H1 (cell line): ENCODE measurements at regions not wholly inside any gene's neighbourhood (a gene's known extent, or its start where the extent isn't known, plus 50 kb on each side); places are given as distances from the start of the nearest gene placed in this dataset.

Source experiments
- CTCF ChIA-PET: fragments of 300-600 bp; sonication (Branson Sonifier 250); formaldehyde crosslinking; loops from one replicate; lab custom pipeline; 2021; ENCODE audit not compliant: partially characterized antibody; lab: Charles Lee
- POLR2A ChIA-PET: fragments of 300-600 bp; sonication (Branson Sonifier 250); formaldehyde crosslinking; loops from one replicate; lab custom pipeline; 2021; ENCODE audit warnings: inconsistent platforms; ENCODE audit not compliant: partially characterized antibody; lab: Charles Lee
- DNase-seq, 2 experiments: peaks; one replicate each; pipeline versions ENCODE4 v3.0.0 to v3.0.0-alpha.2; 2010 to 2022; ENCODE audit warnings: low spot score in 2 of 2, low read depth in 1 of 2, mixed read lengths in 1 of 2
- FAIRE-seq: peaks from 2 replicates; lab custom pipeline; 2011; peaks lifted over from hg19 to GRCh38; lab: Jason Lieb, UNC
- H2AFZ ChIP-seq: 2 replicates; pipeline ENCODE4 v1.8.1; 2012; ENCODE audit warnings: low read length, inconsistent platforms
- H2AK5ac ChIP-seq: 2 replicates; pipeline ENCODE4 v1.6.1; 2013; ENCODE audit warnings: low read depth, low read length
- H2BK120ac ChIP-seq: replicated peaks from 2 replicates; pipeline ENCODE3; 2013; ENCODE audit warnings: low read depth, low read length, inconsistent platforms
- H2BK12ac ChIP-seq: 2 replicates; pipeline ENCODE4 v1.6.1; 2013; ENCODE audit warnings: low read depth, low read length
- H2BK15ac ChIP-seq: 2 replicates; pipeline ENCODE4 v1.6.1; 2013; ENCODE audit warnings: low read length
- H2BK20ac ChIP-seq: 2 replicates; pipeline ENCODE4 v1.6.1; 2013; ENCODE audit warnings: low read length
- H2BK5ac ChIP-seq: 2 replicates; pipeline ENCODE4 v1.6.1; 2013; ENCODE audit warnings: low read depth, low read length
- H3K14ac ChIP-seq: 2 replicates; pipeline ENCODE4 v1.6.1; 2013; ENCODE audit warnings: inconsistent platforms; ENCODE audit not compliant: insufficient read length
- H3K18ac ChIP-seq: 2 replicates; pipeline ENCODE4 v1.6.1; 2013; ENCODE audit warnings: low read length; ENCODE audit errors: extremely low read depth
- H3K23ac ChIP-seq: 2 replicates; pipeline ENCODE4 v1.6.1; 2013; ENCODE audit warnings: inconsistent platforms; ENCODE audit not compliant: insufficient read length
- H3K23me2 ChIP-seq: 2 replicates; pipeline ENCODE4 v1.6.1; 2013; ENCODE audit warnings: low read depth, low read length
- H3K27ac ChIP-seq: 2 replicates; pipeline ENCODE4 v1.6.1; 2011; ENCODE audit warnings: low read depth, low read length, inconsistent platforms
- H3K27me3 ChIP-seq, 4 experiments: replicated peaks in 1 of 4; 1 replicate in 1 of 4; 2 replicates in 3 of 4; pipeline versions ENCODE4 v1.6.1 to v1.8.1; 2011 to 2013; ENCODE audit warnings: low read length in 3 of 4, mild to moderate bottlenecking in 3 of 4, inconsistent platforms in 2 of 4, mixed read lengths in 2 of 4, moderate library complexity in 1 of 4; ENCODE audit not compliant: control insufficient read depth in 3 of 4, insufficient read depth in 3 of 4; ENCODE audit errors: extremely low read depth in 1 of 4
- H3K36me3 ChIP-seq, 4 experiments: 2 replicates each; pipeline versions ENCODE4 v1.6.1 to v1.8.1; 2011 to 2013; ENCODE audit warnings: mild to moderate bottlenecking in 4 of 4, low read length in 3 of 4, moderate library complexity in 2 of 4, control low read depth in 1 of 4, inconsistent platforms in 1 of 4; ENCODE audit not compliant: insufficient read depth in 4 of 4, control insufficient read depth in 2 of 4
- H3K4ac ChIP-seq: replicated peaks from 2 replicates; pipeline ENCODE3; 2013; ENCODE audit warnings: low read length, low read depth, mixed read lengths, inconsistent platforms; ENCODE audit not compliant: insufficient read length
- H3K4me1 ChIP-seq, 4 experiments: replicated peaks in 1 of 4; 1 replicate in 1 of 4; 2 replicates in 3 of 4; pipeline versions ENCODE4 v1.6.1 to v1.8.1; 2011 to 2013; ENCODE audit warnings: low read length in 3 of 4, inconsistent platforms in 2 of 4, mixed read lengths in 1 of 4; ENCODE audit not compliant: insufficient read depth in 4 of 4, control insufficient read depth in 3 of 4
- H3K4me2 ChIP-seq, 2 experiments: 2 replicates each; pipeline versions ENCODE4 v1.6.1 to v1.8.1; 2011 to 2013; ENCODE audit warnings: low read depth in 2 of 2, low read length in 2 of 2, control low read depth in 1 of 2, inconsistent platforms in 1 of 2, mild to moderate bottlenecking in 1 of 2; ENCODE audit not compliant: insufficient read depth in 1 of 2
- H3K4me3 ChIP-seq, 4 experiments: fragments of 200-600, 300-600 bp in 1 of 4; sonication (generic), shearing (Covaris generic), sonication (Bioruptor Twin) in 1 of 4; 2 replicates each; pipeline versions ENCODE4 v1.5.1 to v1.8.1; 2011 to 2016; ENCODE audit warnings: low read length in 4 of 4, low read depth in 3 of 4, control low read depth in 2 of 4, inconsistent platforms in 2 of 4, mild to moderate bottlenecking in 2 of 4, mixed read lengths in 1 of 4, moderate library complexity in 1 of 4; ENCODE audit not compliant: insufficient read depth in 2 of 4; ENCODE audit errors: extremely low read depth in 1 of 4
- H3K56ac ChIP-seq: replicated peaks from 2 replicates; pipeline ENCODE3; 2013; ENCODE audit warnings: low read depth, mild to moderate bottlenecking, mixed read lengths, low read length, inconsistent platforms; ENCODE audit not compliant: insufficient read length
- H3K79me1 ChIP-seq: 2 replicates; pipeline ENCODE4 v1.6.1; 2013; ENCODE audit warnings: low read depth, low read length, control low read depth
- H3K79me2 ChIP-seq, 2 experiments: 2 replicates each; pipeline versions ENCODE4 v1.6.1 to v1.8.1; 2012 to 2013; ENCODE audit warnings: low read length in 2 of 2, mild to moderate bottlenecking in 2 of 2, inconsistent platforms in 1 of 2; ENCODE audit not compliant: insufficient read depth in 2 of 2, control insufficient read depth in 1 of 2
- H3K9ac ChIP-seq, 4 experiments: replicated peaks in 1 of 4; 1 replicate in 1 of 4; 2 replicates in 3 of 4; pipeline versions ENCODE4 v1.6.1 to v1.8.1; 2011 to 2013; ENCODE audit warnings: low read depth in 3 of 4, low read length in 3 of 4, control low read depth in 2 of 4, mild to moderate bottlenecking in 2 of 4, moderate library complexity in 2 of 4, inconsistent platforms in 1 of 4; ENCODE audit errors: extremely low read depth in 1 of 4
- H3K9me3 ChIP-seq, 2 experiments: 2 replicates each; pipeline versions ENCODE4 v1.6.1 to v1.8.1; 2012 to 2013; ENCODE audit warnings: mild to moderate bottlenecking in 2 of 2, moderate library complexity in 2 of 2, control low read depth in 1 of 2, inconsistent platforms in 1 of 2, low read depth in 1 of 2, low read length in 1 of 2, mixed read lengths in 1 of 2; ENCODE audit not compliant: insufficient read depth in 2 of 2
- H4K20me1 ChIP-seq, 2 experiments: replicated peaks in 1 of 2; 2 replicates each; pipeline versions ENCODE3 to v1.8.1; 2011 to 2013; ENCODE audit warnings: inconsistent platforms in 2 of 2, low read length in 2 of 2, mild to moderate bottlenecking in 1 of 2; ENCODE audit not compliant: insufficient read depth in 2 of 2, control insufficient read depth in 1 of 2
- H4K5ac ChIP-seq: 2 replicates; pipeline ENCODE4 v1.6.1; 2013; ENCODE audit warnings: low read length, low read depth, mixed read lengths, inconsistent platforms; ENCODE audit not compliant: insufficient read length
- H4K8ac ChIP-seq: 2 replicates; pipeline ENCODE4 v1.8.0; 2013; ENCODE audit warnings: mild to moderate bottlenecking, moderate library complexity, low read length, inconsistent platforms; ENCODE audit not compliant: insufficient read depth; ENCODE audit errors: extremely low read depth
- H4K91ac ChIP-seq: replicated peaks from 2 replicates; pipeline ENCODE3; 2013; ENCODE audit warnings: low read length, mixed read lengths, inconsistent platforms; ENCODE audit not compliant: insufficient read length
- FOSL1 ChIP-seq: IDR thresholded peaks from 2 replicates; pipeline ENCODE4 v1.6.1; 2011; ENCODE audit warnings: mild to moderate bottlenecking, low read depth, low read length, moderate library complexity; ENCODE audit not compliant: insufficient read depth
- JUND ChIP-seq: IDR thresholded peaks from 2 replicates; pipeline ENCODE4 v1.6.1; 2011; ENCODE audit warnings: mild to moderate bottlenecking, improper control_type of control experiment, low read length
- RAD21 ChIP-seq, 2 experiments: IDR thresholded peaks in 1 of 2; conservative IDR thresholded peaks in 1 of 2; 2 replicates each; pipeline ENCODE4 v1.6.1; 2011; ENCODE audit warnings: low read depth in 2 of 2, low read length in 2 of 2, improper control_type of control experiment in 1 of 2, inconsistent platforms in 1 of 2, mild to moderate bottlenecking in 1 of 2, moderate library complexity in 1 of 2
- RBBP5 ChIP-seq: IDR thresholded peaks from 2 replicates; pipeline ENCODE4 v1.7.1; 2012; ENCODE audit warnings: low read depth, mild to moderate bottlenecking, inconsistent platforms, low read length, moderate library complexity, borderline replicate concordance
- RXRA ChIP-seq: IDR thresholded peaks from 2 replicates; pipeline ENCODE4 v1.6.1; 2011; ENCODE audit warnings: low read depth, mild to moderate bottlenecking, low read length, moderate library complexity; ENCODE audit not compliant: insufficient read depth
- TBP ChIP-seq: IDR thresholded peaks from 2 replicates; pipeline ENCODE4 v1.6.1; 2011; ENCODE audit warnings: low read depth, low read length, improper control_type of control experiment
- TF ChIP-seq, protein P1 (sequence below): IDR thresholded peaks from 2 replicates; pipeline ENCODE4 v1.6.1; 2012; ENCODE audit warnings: inconsistent platforms
- TF ChIP-seq, protein P2 (sequence below): IDR thresholded peaks from 2 replicates; pipeline ENCODE4 v1.6.1; 2012; ENCODE audit warnings: low read length, inconsistent platforms

DNA sequence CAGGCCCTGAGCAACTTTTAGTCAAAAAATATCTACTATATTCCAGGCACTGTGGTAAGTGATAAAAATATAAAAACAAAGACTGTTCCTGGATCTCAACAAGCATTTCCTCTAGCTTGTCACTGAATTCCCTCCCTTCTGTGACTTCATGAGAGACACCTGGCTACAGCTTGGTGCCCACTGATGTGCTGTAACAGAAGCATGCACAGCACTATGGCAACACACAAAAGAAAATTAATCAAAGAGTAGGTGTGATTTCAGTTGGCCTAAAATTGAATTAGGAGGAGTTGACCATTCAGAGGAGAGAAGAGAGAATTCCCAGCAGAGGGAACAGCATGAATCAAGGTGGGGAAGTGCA, 158.9 kb upstream of the LPP start:
- Histone ChIP-seq H3K79me2 (no peaks in the 10 kb centered on the region), H4K20me1 (no peaks in the 10 kb centered on the region), H2AFZ (no peak overlapping the region), H2AK5ac (no peak overlapping the region; the same call in 1 of the 2 replicates), H3K14ac (no peak overlapping the region), H3K27ac (no peak overlapping the region), H3K23ac (no peak overlapping the region), H3K9ac (no peak overlapping the region), H3K4me1 (peaks cover 0 to 8% (median 3%) of the 10 kb centered on the region in 4 experiments; a peak in 3 of 7 replicates), H2BK120ac (no peak overlapping the region), H3K23me2 (no peaks in the 10 kb centered on the region), H3K4ac (no peak overlapping the region), H2BK20ac (no peak overlapping the region), H2BK12ac (no peak overlapping the region), H4K5ac (no peak overlapping the region), H2BK15ac (no peak overlapping the region), H3K27me3 (no peaks in the 10 kb centered on the region; a peak in 1 of 7 replicates), H3K36me3 (no peaks in the 10 kb centered on the region), H4K91ac (no peak overlapping the region), H2BK5ac (no peak overlapping the region), H3K4me2 (no peak overlapping the region), H3K9me3 (no peaks in the 10 kb centered on the region), H3K56ac (no peak overlapping the region), H3K79me1 (no peaks in the 10 kb centered on the region), H3K4me3 (no peak overlapping the region), H4K8ac (no peak overlapping the region), H3K18ac (peak overlapping the region; percentile 3; the same call in 1 of the 2 replicates)
- no peak for DNase-seq
- no peak for FAIRE-seq
- POLR2A ChIA-PET = no interaction called here
- CTCF ChIA-PET = no interaction called here
- TF ChIP-seq FOSL1 = no peak
- TF ChIP-seq, protein P1, sequence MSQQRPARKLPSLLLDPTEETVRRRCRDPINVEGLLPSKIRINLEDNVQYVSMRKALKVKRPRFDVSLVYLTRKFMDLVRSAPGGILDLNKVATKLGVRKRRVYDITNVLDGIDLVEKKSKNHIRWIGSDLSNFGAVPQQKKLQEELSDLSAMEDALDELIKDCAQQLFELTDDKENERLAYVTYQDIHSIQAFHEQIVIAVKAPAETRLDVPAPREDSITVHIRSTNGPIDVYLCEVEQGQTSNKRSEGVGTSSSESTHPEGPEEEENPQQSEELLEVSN = no peak
- no peak for TF ChIP-seq TBP
- no peak for TF ChIP-seq RAD21 (IDR thresholded peaks at IDR 0.05 in 1 of 2, conservative IDR thresholded peaks at IDR 0.05 in 1 of 2; ENCODE audit: low read depth in 2 of 2, low read length in 2 of 2)
- TF ChIP-seq, protein P2, sequence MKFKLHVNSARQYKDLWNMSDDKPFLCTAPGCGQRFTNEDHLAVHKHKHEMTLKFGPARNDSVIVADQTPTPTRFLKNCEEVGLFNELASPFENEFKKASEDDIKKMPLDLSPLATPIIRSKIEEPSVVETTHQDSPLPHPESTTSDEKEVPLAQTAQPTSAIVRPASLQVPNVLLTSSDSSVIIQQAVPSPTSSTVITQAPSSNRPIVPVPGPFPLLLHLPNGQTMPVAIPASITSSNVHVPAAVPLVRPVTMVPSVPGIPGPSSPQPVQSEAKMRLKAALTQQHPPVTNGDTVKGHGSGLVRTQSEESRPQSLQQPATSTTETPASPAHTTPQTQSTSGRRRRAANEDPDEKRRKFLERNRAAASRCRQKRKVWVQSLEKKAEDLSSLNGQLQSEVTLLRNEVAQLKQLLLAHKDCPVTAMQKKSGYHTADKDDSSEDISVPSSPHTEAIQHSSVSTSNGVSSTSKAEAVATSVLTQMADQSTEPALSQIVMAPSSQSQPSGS = no peak
- no peak for TF ChIP-seq RBBP5
- TF ChIP-seq RXRA = no peak
- no peak for TF ChIP-seq JUND
